PFSK-1 (cell line): ENCODE measurements at regions not wholly inside any gene's neighbourhood (a gene's known extent, or its start where the extent isn't known, plus 50 kb on each side); places are given as distances from the start of the nearest gene placed in this dataset.

Experiments used
- FOXP2 ChIP-seq: optimal IDR thresholded peaks from 2 replicates; pipeline ENCODE3; 2011; ENCODE audit warnings: borderline replicate concordance, control low read depth, inconsistent platforms; ENCODE audit not compliant: insufficient read depth; ENCODE audit errors: extremely low read length, extremely low read depth
- POLR2AphosphoS5 ChIP-seq: IDR thresholded peaks from 2 replicates; pipeline ENCODE4 v1.6.1; 2012; ENCODE audit warnings: low read depth, mild to moderate bottlenecking, control low read depth, low read length, moderate library complexity
- REST ChIP-seq, 2 experiments: IDR thresholded peaks; 2 replicates each; pipeline versions ENCODE4 v1.6.1 to v1.8.0; 2011 to 2012; ENCODE audit warnings: low read depth in 2 of 2, low read length in 2 of 2, control low read depth in 1 of 2, inconsistent platforms in 1 of 2, mild to moderate bottlenecking in 1 of 2, moderate library complexity in 1 of 2; ENCODE audit not compliant: insufficient read depth in 1 of 2
- SIN3A ChIP-seq: IDR thresholded peaks from 2 replicates; pipeline ENCODE4 v1.6.1; 2012; ENCODE audit warnings: mild to moderate bottlenecking, low read length, moderate library complexity, borderline replicate concordance; ENCODE audit not compliant: insufficient read depth
- TAF1 ChIP-seq: IDR thresholded peaks from 2 replicates; pipeline ENCODE4 v1.6.1; 2012; ENCODE audit warnings: low read length, control low read depth, borderline replicate concordance; ENCODE audit not compliant: insufficient read depth

DNA sequence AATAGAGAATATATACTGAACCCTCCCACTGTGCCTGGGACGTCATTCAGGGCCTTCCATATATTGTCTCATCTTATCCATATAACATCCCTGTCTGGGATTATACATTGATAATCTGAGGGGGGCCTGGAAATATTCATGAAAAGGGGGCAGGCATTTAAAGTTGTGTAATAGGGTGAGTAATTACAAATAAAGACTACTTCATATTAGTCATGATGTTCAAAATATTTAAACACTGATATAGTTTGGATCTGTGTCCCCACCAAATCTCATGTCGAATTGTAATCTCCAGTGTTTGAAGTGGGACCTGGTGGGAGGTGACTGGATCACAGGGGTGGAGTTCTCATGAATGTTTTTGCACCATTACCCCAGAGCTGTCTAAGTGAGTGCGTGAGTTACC lies 97.8 kb downstream of the AQP9 start:
- TF ChIP-seq SIN3A = no peak
- TF ChIP-seq FOXP2 = no peak
- TF ChIP-seq REST (IDR thresholded peaks at IDR 0.05; ENCODE audit: insufficient read depth in 1 of 2, low read depth in 2 of 2, low read length in 2 of 2) = no peak
- TF ChIP-seq POLR2AphosphoS5 = no peak
- no peak for TF ChIP-seq TAF1

DNA sequence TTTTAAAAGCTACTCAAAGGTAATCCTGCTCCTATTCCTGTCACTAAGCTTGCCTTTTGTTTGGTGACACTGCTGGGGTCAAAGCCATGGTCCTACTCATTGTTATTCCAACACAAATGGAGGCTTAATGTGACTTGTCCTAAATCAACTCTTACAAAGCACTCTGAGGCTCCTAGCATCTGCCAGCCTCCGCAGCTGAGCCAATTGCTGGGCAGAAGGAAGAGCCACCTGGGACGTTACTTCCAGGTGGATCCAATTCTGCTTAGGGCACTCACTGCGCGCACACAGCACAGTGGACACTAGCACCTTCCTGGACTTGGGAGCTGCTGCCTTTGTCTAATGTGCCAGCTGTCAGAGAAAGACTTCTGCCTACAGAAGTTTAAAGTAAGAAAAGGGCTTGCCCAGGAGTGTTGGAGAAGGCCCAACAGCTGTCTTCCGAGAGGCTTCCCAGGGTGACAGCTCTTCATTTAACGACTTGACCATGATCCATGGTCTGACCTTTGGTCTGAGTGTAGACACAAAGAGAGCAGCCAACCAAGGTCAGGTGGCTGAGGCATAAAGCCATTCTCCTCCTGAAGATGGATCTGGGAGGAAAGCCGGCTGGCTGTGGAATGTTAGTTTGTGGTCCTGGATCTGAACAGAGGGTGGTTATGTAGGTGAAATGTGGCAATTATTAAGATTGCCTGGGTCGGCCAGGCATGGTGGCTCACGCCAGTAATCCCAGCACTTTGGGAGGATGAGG lies 102.2 kb downstream of the AQP9 start:
- TF ChIP-seq REST (IDR thresholded peaks at IDR 0.05; ENCODE audit: insufficient read depth in 1 of 2, low read depth in 2 of 2, low read length in 2 of 2) (no peak), TAF1 (no peak), FOXP2 (no peak), POLR2AphosphoS5 (no peak), SIN3A (no peak)

DNA sequence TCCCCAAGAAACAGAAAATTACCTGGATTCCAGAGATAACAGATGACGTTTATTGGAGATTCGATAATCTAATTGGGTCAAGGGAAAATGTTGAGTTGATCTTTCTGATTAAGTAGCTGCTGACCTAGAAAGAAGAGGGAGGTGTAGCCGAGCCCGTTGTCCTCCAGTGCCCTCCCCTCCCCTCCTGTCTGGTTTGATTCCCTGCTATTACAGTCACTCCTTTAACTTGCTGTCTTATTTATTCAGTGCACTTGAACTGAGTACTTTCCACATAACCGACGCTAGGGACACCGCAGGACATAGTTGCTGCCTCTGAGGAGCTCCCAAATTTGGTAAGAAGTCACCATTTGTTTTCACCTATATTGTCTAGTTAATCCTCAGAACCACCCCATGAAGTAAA lies 103.7 kb downstream of the AQP9 start:
- TF ChIP-seq POLR2AphosphoS5 (no peak), SIN3A (no peak), FOXP2 (no peak)

DNA sequence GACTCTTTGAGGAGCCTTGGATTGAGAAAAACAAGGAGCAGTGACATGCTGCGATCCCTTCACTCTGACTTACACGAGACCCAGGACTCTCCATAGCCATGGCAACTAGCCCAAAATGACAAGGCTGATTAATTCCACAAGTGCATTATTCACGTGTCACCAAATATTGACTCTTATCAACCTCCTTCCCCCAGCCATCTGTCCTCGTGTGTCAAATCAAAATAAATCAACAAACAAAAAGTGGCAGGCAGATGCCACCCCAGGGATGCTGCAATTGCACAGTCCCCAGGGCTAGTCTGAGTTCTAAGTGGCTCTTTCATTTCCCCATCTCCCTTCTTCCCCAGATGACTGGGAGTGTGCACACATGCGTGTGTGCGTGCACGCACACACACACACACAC lies 104.9 kb downstream of the AQP9 start:
- TF ChIP-seq FOXP2 (no peak), SIN3A (no peak), POLR2AphosphoS5 (no peak), REST (IDR thresholded peaks at IDR 0.05; ENCODE audit: insufficient read depth in 1 of 2, low read depth in 2 of 2, low read length in 2 of 2) (no peak), TAF1 (no peak)

DNA sequence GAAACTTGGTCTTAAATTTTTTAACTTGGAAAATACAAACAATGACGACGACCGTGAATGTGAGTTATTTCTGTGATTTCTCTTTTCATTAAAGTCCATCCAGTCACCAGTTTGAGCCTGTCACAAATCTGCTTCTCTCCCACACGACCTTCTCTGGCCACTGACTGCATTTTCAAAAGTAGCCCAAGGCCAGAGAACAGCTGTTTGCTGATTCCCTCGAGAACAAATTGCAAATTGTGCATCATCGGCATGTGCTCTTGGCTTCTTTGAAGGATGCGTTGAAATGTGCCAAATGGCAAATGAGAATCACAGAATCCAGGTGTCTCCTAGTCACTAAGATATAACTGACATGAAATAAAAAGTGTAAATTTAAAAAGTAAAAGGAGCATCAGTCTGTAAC lies 106.4 kb downstream of the AQP9 start:
- no peak for TF ChIP-seq SIN3A
- TF ChIP-seq FOXP2 = no peak
- no peak for TF ChIP-seq REST (IDR thresholded peaks at IDR 0.05; ENCODE audit: insufficient read depth in 1 of 2, low read depth in 2 of 2, low read length in 2 of 2)
- no peak for TF ChIP-seq TAF1
- no peak for TF ChIP-seq POLR2AphosphoS5
